Mesothelial cell of epicardium (in vitro differentiated cells): ENCODE measurements at regions not wholly inside any gene's neighbourhood (a gene's known extent, or its start where the extent isn't known, plus 50 kb on each side); places are given as distances from the start of the nearest gene placed in this dataset.

Experiments used
- DNase-seq, 2 experiments: peaks; one replicate each; pipeline ENCODE4 v3.0.0; 2021; ENCODE audit warnings: low spot score in 2 of 2; ENCODE audit not compliant: unreplicated experiment in 2 of 2
- H3K27ac Mint-ChIP-seq: 2 replicates; pipeline ENCODE4 v1.8.0; 2021; ENCODE audit warnings: mixed read lengths
- H3K27me3 Mint-ChIP-seq: 2 replicates; pipeline ENCODE4 v1.8.0; 2021; ENCODE audit warnings: low read depth, mixed read lengths
- H3K36me3 Mint-ChIP-seq: 2 replicates; pipeline ENCODE4 v1.8.0; 2021; ENCODE audit warnings: mixed read lengths
- H3K4me1 Mint-ChIP-seq: 2 replicates; pipeline ENCODE4 v1.8.0; 2021; ENCODE audit warnings: mixed read lengths
- H3K4me3 Mint-ChIP-seq: 2 replicates; pipeline ENCODE4 v1.8.0; 2021; ENCODE audit warnings: mild to moderate bottlenecking, moderate library complexity, mixed read lengths
- H3K9me3 Mint-ChIP-seq: 2 replicates; pipeline ENCODE4 v1.8.0; 2021; ENCODE audit warnings: mixed read lengths
- TF ChIP-seq, protein P1 (sequence below): fragments of 200-600 bp; sonication (generic); IDR thresholded peaks from one replicate; pipeline ENCODE4 v1.5.0; 2021; ENCODE audit warnings: antibody characterized with exemption; ENCODE audit not compliant: unreplicated experiment

DNA sequence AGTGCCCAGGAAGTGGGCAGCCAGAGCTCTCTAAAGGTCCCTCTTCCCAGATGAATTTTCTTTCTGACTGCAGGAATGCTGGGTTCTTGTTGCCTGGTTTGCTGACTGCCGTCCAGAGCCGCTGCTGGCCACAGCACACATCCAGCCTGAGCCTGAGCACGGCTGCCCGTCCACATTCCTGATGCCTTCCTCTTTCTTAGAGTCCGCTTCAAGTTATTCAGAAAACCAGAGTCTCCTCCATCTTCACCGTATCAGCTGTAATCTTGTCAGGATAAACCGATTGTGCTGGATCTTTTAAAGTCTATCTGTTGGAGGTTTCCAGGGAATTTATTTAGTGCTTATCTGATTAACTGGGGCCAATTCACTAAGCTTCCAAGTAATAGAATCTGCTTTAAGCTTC, 84.8 kb upstream of the BCAR3 start:
- Mint-ChIP-seq H3K9me3 (no peaks in the 10 kb centered on the region), H3K4me3 (no peak overlapping the region), H3K27me3 (peaks cover 4% of the 10 kb centered on the region), H3K27ac (peak overlapping the region; percentile 55), H3K4me1 (peaks cover 28% of the 10 kb centered on the region), H3K36me3 (no peaks in the 10 kb centered on the region)
- TF ChIP-seq, protein P1, sequence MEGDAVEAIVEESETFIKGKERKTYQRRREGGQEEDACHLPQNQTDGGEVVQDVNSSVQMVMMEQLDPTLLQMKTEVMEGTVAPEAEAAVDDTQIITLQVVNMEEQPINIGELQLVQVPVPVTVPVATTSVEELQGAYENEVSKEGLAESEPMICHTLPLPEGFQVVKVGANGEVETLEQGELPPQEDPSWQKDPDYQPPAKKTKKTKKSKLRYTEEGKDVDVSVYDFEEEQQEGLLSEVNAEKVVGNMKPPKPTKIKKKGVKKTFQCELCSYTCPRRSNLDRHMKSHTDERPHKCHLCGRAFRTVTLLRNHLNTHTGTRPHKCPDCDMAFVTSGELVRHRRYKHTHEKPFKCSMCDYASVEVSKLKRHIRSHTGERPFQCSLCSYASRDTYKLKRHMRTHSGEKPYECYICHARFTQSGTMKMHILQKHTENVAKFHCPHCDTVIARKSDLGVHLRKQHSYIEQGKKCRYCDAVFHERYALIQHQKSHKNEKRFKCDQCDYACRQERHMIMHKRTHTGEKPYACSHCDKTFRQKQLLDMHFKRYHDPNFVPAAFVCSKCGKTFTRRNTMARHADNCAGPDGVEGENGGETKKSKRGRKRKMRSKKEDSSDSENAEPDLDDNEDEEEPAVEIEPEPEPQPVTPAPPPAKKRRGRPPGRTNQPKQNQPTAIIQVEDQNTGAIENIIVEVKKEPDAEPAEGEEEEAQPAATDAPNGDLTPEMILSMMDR, result no peak
- DNase-seq, result no peak

DNA sequence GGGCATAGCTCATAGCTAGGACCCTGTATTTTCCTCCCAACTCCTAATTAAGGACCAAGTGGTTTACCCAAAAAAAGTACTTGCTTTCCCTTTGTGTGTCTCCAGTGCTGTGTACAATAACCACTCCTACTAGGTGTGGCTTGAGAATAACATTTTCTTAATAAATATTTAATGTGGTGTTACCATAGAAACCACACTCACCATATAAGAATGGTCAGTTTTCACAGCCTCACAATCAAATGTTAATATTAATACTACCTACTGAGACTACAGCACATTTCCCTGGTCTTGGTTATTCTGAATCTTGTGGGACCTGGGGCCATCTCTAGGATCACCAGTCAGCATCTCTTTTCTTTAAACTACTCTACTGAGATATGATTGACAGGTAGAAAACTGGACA, 83.5 kb upstream of the BCAR3 start:
- TF ChIP-seq, protein P1, result no peak
- no peaks in the 10 kb centered on the region for H3K36me3 Mint-ChIP-seq
- H3K27ac Mint-ChIP-seq, result no peak overlapping the region
- H3K27me3 Mint-ChIP-seq, result peaks cover 4% of the 10 kb centered on the region
- peaks cover 30% of the 10 kb centered on the region for H3K4me1 Mint-ChIP-seq
- DNase-seq, result no peak
- no peak overlapping the region for H3K4me3 Mint-ChIP-seq
- H3K9me3 Mint-ChIP-seq, result no peaks in the 10 kb centered on the region

DNA sequence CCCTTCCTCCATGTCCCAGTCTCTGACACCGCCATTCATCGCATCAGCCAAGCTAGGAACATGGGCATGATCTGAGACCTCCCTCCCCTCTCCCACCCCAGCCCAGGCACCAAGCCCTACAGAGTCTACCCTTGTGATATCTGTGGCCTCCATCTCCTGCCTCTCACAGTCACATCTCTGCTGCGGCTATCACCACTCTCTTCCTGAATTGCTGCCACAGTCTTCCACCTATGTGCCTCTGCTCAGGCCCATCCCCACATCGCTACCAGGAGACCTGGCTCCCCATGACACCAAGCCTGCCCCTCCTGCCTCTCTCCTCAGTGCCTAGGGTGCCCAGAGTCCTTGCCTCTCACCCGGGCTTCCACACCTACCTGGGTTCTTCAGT, 82.7 kb upstream of the BCAR3 start:
- no peak overlapping the region for H3K27ac Mint-ChIP-seq
- DNase-seq, result no peak
- TF ChIP-seq, protein P1, result no peak
- H3K9me3 Mint-ChIP-seq, result no peaks in the 10 kb centered on the region
- H3K27me3 Mint-ChIP-seq, result peaks cover 4% of the 10 kb centered on the region
- no peak overlapping the region for H3K4me3 Mint-ChIP-seq
- H3K36me3 Mint-ChIP-seq, result no peaks in the 10 kb centered on the region
- H3K4me1 Mint-ChIP-seq, result peaks cover 31% of the 10 kb centered on the region

DNA sequence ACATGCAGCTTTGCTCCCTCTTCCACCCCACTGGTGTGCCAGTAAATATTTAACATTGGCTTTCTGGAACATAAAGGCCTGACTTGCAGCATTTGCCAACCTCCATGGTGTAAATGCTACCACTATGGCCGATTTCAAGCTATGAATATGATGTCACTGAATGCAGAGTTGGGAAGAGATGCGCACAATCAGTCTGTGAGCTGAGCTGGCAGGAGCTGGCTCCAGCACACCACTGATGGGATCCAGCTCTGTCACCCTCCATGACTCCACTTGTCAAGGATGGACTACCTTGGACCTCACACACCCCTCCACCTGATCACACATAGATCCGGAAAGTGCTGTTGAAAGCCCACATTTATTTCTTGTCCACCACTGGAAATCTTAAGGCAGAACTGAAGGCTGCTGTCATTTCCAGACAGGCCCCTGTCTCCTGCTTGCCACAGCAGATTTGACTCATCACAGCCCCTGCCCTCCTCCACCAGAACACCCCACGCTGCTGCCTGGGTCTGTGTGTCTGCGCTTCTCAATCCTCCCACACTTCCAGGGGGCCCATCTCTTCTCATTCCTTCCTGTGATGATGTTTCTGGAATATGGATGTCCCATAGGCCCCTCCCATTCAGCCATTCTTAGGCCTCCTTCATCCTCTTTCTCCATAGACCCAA, 82.2 kb upstream of the BCAR3 start:
- peaks cover 30% of the 10 kb centered on the region for H3K4me1 Mint-ChIP-seq
- H3K27ac Mint-ChIP-seq, result no peak overlapping the region
- H3K27me3 Mint-ChIP-seq, result peaks cover 4% of the 10 kb centered on the region

DNA sequence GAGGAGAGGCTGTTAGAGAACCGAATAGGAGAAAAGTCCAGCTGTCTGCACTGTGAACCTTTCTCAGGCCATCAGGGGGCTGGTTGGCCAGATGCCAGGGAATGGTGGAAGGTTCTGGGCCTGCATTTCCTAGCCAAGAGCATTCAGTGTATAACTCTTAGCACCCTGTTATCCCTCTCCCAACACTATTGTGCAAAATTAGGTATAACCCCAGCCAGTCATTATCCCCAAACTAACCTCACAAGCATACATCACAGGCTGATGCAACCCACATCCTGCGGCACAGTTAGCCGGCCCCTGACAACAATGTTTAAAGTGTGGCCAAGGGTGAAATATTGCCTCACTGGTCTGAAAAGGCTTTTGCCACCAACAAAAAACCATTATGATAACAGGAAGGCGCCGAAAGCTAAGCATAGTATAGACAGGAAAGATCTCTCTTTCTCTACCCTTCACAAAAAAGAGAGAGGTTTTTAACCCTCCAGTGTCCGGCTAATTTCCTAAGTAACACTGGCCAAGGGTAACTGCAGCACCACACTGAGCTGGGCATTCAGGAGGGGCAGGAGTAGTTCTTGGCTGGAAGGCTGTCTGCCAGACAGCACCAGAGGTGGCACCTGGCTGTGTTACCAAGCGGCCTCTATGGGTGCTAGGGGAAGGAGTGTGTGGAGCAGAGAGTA, 77.3 kb upstream of the BCAR3 start:
- TF ChIP-seq, protein P1, result no peak
- Mint-ChIP-seq H3K36me3 (no peaks in the 10 kb centered on the region), H3K4me1 (peaks cover 10% of the 10 kb centered on the region), H3K4me3 (no peak overlapping the region), H3K27ac (no peak overlapping the region), H3K9me3 (no peaks in the 10 kb centered on the region), H3K27me3 (peaks cover 4% of the 10 kb centered on the region)
- DNase-seq, result no peak

More for the DNA sequence above, 82.2 kb upstream of the BCAR3 start:
- no peaks in the 10 kb centered on the region for H3K9me3 Mint-ChIP-seq
- TF ChIP-seq, protein P1, result no peak
- no peak overlapping the region for H3K4me3 Mint-ChIP-seq
- no peaks in the 10 kb centered on the region for H3K36me3 Mint-ChIP-seq
- no peak for DNase-seq
